ENCODE measurements at regions not wholly inside any gene's neighbourhood (a gene's known extent, or its start where the extent isn't known, plus 50 kb on each side); places are given as distances from the start of the nearest gene placed in this dataset.
"Not testable (repeated sequence)": the region's sequence is repeated elsewhere in the genome, so short reads cannot be mapped to it uniquely, and the experiment has no call there.

DNA sequence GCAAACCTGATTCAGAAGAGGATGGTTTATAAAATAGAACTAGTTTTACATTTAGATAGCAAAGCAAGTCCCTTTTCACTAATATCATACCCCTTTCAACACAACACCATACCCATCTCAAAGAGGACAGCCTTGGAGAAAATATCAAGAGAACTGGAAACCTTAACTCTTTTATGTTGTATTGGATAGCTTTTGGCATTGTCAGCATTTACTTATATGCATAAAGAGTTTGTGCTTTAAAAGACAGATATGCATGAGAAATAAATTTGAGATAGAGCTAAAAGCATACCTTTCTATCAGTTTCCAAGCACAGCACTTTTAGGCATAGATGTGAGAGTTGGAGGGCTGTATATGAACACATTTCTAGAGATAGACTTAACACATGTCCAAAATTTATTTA lies 799.3 kb upstream of the ACO1 start:
- DNase-seq, result no peak

DNA sequence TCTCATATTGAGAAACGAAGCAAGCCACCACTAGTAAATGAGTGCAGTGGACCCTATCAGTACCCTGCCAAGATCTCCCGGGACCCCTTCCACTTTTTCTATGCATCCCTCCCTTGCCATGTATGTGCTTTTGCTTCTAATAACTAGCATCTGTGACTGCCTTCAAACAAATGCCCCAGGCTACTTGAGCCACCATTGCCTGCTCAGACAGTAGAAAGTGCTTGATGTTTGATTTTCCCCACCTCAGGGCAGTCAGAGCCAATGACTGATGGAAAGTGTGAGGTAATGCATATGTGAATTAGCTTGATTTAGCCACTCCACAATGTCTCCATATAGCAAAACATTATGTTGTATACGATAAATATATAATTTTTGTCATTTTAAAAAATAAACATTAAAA lies 797.3 kb upstream of the ACO1 start:
- DNase-seq, result no peak

DNA sequence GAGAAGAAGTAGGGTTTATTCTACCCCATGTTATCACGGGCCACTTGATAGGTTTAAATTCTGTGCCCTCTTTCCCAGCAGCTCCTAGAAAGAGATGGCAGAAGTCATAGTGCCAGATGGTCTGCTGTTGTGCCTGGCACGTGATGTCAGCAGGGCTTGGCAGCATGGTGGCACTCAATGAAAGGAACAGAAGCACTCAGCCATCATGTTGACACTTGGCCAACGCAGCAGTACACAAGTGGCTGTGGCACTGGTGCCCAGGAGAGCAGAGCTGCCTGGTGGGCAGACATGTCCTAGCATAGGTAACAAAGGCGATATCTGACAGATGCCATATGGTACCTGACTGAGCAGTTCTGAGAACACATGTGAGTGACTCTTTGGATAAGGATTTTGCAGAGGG lies 796.4 kb upstream of the ACO1 start:
- DNase-seq, result peak; percentile 3

DNA sequence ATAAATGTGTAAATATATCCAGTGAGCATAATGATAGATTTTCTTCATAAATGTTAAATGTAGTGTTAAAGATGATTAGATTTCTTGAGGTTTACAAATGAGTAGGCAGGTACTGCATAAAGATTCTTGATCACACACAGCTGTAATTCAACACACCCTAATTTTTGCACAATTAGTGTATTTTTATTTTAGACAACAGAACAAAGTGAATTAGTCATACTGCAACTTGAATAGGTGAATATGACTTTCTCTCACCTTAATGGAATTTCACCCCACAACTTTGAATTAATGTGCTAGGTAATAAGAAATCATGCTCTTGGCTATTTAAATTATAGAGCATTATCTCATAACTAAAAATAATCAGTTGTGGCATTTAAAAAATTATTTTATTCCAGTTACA lies 795.7 kb upstream of the ACO1 start:
- no peak for DNase-seq

DNA sequence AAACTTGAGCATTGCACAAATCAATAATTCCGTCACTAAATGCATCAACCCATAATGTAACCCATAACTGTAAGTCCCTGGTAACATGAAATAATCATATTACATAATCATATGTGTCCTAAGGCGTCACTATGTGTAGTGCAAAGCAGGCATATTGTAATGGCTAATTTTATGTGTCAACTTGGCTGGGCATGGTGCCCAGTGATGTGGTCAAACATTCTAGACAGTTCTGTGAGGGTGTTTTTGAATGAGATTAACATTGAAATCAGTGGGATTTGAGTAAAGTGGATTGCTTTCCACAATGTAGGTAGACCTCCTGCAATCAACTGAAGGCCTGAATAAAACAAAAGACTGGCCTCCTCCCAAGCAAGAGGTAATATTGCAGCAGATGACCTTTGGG lies 794.4 kb upstream of the ACO1 start:
- no peak for DNase-seq

DNA sequence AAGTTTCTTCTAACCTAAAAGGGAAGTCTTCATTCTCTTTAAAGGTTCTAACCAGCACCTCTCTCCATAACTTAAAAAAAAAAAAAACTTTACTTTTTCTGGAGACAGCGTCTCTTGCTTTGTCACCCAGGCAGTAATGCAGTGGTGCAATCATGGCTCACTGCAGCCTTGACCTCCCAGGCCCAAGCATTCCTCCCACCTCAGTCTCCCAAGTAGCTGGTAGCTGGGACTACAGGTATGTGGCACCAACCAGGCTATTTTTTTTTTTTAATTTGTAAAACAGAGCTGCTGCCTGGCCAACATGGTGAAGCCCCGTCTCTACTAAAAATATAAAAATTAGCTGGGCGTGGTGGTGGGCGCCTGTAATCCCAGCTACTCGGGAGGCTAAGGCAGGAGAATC lies 787.4 kb upstream of the ACO1 start:
- not testable (repeated sequence) for DNase-seq

DNA sequence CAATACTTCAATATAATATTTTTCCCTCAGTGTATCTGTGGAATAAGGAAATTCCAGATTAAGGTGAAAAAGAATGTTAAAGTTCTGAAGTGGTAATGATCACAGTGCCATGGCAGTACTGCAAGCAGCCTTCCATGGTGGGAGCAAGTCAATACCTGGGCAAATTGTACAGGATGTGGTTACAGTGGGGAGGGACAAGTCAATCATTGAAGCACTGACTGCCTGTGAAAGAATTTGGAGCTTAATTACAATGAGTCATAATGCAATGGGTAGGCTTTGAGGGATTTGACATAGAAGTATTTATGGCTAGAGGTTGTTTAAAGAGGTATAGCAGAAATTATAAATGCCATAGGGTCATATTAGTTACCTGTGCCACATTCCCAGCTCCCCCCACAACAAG lies 786.5 kb upstream of the ACO1 start:
- no peak for DNase-seq

DNA sequence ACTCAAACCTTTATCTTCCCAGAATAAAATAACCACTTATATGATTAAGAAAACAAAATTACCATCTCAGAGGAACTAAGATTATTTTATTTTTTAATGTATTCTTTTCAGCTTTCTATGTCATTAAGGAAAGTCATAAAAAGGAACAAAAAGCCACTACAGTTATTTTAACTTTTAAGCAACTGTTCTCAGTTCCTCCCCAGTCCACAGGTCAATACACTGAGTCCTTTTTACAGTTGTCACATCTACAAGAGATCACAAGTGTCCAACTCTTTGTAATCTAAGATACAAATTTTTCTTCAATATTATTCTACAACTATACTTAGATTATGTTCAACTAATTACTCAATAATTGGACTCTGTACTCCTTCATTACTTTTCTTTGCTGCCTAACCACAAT lies 782.8 kb upstream of the ACO1 start:
- no peak for DNase-seq

DNA sequence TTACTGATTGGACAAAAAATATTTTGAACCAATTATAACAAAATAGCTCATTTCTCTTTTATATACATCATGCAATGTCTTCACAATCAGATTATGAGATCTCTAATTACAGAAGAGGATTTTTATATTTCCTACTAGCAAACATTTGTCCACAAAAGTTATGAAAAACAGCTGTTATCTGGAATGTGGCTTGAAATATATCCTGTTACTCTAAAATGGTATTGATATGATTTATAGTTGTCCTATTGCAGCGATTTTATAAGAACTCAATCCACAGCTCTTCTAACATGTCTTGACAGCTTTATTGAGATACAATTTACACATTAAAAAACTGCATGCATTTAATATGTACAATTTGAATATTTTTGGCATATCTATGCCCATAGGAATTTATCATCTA lies 779.9 kb upstream of the ACO1 start:
- DNase-seq, result no peak

DNA sequence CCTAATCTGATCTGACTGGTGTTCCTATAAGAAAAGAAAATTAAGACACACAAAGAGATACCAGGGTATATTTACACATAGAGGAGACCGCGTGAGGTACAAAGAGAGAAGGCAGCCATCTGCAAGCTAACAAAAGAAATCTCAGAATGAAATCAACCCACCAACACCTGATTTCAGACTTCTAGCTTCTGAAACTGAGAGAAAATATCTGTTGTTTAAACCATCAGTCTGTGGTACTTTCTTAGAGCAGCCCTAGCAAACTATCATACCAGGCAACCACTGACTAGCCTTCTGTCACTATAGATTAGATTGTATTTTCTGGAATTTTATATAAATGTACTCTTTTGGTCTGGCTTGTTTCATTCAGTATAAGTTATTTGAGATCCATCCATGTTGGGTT lies 779.3 kb upstream of the ACO1 start:
- DNase-seq, result no peak

DNA sequence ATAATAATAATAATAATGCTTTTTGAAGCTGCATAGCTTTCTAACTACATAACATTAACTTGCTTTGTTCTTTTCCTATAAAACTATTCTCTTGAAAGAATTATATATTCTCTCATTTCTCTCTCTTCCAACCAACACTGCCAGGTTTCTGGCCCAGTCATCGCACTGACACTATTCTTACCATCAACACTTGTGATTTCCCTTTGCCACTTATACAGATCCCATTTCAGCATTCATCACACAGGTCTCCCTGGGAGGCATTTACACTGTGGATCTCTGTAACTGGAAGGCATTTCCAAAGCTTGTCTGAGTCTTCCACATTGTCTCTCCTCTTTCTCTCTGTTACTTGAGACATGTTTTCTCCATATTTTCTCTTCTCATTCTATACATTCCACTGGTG lies 777.8 kb upstream of the ACO1 start:
- no peak for DNase-seq

DNA sequence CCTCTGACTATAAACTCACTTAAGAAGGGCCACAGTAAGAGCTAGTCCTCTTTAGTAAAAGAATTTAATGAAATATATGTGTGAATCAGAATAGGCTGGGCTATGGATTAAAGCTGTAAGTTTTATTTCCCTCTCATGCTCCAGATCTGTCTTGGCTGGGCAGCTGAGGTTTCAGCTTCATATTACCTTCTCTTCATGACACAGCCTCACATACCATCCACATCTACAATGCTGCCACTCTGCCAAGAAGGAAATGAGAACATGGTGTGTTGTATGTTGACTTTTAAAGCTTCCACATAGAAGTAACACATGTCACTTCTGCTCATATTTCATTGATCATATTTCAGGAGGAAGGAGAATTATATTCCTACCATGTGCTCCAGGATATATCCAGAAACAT lies 776.0 kb upstream of the ACO1 start:
- DNase-seq, result no peak

DNA sequence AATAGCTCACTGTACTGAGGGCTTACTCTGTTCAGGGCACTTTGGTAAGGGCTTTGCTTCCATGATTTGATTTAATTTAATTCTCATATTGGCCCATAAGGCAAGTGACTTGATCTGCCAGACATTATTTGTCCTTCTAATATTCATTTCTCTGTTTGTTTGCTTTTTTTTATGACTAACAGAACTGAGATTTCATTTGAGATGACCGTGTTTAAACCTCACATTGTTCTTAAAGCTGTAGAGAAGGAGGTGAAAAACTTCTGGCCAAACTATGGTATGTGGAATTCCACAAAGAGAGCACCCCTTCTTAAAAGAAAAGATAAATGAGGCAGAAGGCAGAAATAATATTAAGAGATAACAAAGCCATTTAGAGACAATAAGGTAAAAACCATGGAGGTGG lies 775.6 kb upstream of the ACO1 start:
- no peak for DNase-seq

DNA sequence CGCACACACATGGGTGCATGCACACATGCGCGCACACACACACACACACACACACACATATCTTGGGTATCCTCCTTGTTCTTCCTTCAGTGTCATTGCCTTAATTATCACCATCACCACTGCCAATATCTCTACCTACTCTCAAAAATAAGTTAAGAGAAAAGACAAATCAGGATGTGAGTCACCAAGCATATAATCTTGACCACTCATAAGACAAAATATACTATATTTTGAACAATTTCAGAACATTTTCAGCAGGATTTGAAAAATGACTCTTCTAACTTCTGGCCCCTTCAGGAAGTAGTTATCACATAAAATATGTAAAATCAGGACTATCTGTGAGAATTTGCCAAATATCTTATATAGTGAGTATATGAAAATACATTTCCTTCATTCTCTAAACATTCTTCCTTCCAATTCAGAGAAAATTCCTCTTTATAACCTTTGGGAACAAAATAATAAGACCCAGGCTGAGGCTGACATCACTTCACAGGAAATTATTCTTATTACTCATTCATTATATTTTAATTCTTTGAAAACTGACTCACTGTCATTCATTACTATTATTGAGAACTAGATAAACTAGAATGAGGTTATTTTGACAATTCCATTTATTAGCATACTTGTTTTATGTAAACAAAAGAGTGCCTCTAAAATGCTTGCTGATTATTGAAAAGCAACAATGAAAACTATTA lies 772.0 kb upstream of the ACO1 start:
- DNase-seq, result no peak

DNA sequence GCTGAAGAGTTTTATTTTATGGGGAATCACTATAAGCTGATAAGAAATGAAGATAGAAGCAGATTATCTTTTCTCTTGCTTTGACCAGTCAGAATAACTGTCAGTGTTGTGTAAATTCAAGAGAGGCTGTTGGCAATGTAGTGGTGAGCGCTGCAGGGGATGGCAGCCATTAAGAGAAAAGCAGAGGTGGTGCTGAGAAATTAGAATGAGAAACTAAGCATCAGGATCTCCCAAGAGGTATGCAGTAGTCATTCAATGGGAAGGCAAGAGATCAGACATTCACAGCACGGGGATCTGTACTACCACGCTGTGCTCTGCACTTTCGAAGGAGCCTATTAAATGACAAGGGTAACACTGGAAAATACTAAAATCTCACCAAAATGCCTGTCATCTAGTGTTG lies 768.5 kb upstream of the ACO1 start:
- DNase-seq, result no peak

DNA sequence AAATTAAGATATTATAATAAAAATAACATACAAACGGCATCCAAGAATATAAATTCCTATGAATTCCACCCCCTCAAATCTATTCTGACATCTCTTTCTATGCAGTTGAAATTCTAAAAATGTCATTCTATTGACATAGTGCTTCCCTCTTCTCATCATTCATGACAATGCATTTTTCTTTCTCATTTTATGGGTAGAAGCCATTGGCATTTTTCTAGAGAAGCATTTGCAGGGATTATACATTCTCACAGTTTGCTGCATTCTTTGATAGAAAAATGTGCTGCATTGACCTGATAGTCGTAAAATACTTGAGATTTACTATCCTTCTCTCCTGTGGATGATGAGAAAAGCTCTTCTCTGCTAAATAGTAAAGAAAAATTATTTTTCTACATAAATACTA lies 760.9 kb upstream of the ACO1 start:
- no peak for DNase-seq

DNA sequence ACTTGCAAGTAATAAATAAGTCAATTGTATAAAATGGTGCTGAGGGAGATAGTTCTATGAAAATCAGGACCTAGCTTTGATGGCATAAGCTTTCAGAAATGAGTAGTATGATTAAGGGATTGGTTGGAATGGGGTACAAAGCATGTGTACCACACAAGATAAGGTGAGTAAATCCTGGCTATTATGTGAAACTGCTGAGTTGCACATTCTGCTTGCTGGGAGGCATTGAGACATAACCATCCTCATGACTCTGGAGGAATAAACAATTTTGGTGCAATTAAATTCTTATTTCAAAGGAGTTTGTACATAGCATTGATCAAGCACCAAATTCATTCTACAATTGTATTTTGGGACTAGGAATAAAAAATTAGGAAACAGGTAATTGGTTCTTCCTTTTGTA lies 755.2 kb upstream of the ACO1 start:
- DNase-seq, result no peak

DNA sequence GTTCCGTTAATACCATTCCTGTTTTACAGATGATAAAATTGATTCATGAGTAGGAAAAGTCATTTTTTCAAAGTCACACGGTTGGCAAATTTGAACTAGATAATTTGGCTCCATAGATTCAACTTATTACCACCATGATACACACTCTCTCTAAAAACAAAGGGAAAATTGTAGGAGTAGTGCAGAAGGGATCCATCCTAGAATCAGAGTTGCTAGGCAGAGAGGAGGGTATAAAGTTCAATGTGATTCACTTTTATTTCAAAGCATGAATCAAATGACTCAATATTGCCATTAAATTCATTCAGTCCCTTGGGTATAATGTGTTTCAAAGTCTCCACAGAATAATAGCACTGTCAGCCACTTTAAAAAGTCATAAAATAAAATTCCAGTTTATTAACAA lies 747.2 kb upstream of the ACO1 start:
- no peak for DNase-seq

DNA sequence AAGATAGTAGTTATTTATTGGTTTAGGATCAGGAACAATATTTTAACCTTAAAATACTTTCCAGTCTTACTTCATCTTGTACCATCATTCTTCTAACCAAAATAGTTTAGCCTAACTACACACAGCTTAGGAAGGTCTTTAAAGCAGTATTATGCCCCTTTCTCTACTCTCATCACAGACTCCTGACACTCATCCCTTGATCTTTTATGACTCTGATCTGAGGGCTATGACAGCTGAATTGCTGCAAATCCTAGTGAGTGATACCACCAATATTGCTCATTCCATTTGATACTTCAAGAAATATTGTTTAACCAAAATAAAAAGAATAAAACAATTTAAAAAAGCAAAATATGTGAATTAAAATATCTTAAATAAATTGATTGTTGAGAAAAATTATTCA lies 746.6 kb upstream of the ACO1 start:
- no peak for DNase-seq

DNA sequence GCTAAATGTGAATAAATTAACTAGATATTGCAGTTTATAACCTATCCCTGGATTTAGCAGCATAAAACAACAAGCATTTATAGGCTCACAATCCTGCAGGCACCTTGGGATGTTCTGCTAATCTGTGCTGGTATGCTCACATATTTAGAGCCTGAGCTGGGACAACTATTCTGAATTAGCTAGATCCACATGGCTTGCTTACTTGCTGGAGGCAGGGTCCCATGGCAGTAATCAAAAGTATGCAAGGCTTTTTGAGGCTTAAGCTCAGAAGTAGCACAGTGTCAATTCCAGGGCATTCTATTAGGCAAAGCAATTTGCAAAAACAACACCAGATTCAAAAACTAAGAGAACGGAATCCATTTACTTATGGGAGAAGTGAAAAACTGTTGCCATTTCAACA lies 745.0 kb upstream of the ACO1 start:
- DNase-seq, result peak; percentile 18

DNA sequence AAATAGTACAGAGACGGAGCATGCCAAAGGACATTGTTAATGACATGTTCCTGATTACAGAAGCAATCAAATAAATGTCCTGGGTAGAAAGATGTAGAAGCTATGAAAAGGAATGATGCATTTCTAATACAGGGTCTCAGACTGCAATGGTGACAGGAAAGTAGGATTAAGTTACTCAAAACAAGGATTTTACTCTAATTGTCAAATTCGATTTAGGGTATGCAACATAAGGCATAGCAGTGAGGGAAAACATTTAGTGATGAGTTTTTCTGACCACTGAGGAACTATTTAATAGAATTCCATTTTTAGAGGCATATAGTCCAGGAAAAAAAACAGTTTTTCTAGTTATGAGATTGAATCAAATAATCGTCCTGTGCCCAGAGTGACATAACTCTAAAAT lies 715.1 kb upstream of the ACO1 start:
- DNase-seq, result no peak

DNA sequence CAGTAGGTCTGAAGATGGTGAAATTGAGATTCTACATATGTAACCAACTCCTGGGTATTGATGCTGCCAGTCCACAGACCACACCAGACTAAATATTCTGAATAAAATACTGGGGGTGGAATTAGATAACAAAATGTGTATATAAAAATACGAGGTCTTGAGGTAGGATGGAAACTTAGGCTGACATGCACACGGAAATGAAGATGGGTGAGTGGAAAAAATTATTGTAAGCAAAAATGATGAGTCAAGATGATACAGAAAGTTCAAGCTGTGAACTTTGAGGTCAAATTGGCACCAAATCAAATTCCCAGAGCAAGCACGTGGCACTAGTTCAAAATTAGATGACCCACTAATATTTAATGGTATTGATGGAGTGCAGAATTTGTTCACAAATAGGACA lies 713.4 kb upstream of the ACO1 start:
- no peak for DNase-seq

DNA sequence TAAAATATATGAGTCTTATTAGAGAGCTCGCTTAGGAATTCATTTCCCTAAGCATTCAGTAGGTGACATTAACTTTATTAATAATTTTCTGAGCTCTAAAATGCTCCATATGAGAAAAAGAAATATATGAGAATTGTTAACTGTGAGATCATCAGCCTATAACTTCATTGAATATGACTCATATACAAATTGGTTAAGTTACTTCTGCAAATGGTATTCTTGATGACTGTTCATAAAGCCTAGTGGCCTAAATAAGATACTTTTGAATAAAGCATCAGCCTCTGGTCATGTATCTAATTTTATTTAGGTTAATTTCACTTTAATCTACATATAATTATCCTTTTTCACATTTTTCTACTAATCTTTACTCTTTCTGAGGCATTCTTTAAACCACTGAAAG lies 710.2 kb upstream of the ACO1 start:
- no peak for DNase-seq

DNA sequence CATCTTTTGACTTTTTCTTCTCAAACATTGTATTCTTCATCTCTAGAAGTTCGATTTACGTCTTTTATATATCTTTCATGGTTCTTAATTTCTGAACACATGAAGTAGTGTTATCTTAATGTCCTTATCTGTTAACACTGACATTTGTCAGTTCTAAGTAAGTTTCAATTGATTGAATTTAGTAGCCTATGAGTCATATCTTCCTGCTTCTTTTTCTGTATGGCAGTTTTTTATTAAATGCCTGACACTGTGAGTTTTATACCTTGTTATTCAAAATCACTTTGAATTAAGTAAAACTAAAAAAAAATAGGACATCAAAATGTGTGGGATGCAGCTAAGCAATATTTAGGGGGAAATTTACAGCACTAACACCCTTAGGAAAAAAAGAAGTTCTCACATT lies 707.0 kb upstream of the ACO1 start:
- DNase-seq, result no peak

DNA sequence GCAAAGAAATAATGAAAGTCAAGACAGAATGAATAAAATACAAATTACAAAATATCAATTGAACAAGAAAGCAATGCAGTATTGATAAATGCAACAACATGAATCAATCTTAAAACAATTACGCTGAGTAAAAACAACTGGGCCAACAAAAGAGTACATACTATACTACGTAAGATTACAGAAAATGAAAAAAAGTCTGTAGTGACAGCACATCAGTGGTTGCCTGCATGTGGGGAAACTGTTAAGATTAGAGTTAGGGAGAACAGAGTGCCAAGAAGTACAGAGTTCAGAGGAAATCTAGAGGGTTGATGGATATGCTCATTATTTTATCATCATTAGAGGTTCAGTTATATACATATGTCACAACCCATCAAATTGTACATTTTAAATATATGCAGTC lies 706.6 kb upstream of the ACO1 start:
- DNase-seq, result no peak

DNA sequence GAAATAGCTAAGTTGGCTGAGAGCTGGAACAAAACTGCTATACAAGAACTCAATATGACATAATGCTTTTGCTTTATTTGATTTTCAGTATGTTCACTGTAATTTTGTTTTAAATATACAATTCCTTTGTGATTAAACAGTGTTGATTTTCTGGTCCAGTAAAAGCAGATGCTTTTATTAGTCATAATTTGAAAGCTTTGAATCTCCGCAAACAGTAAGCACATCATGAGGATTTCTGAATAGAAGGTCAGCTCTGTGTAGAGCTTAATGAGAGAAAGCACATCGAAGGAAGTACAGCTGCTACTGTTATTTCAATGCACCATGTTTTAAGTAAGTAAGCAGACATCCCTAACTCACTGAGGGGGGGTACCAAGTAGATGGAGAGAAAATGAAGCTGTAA lies 701.3 kb upstream of the ACO1 start:
- DNase-seq, result peak; percentile 36

Measured in NCI-H82 (cell line).